AG09319 (cell line): ENCODE measurements at regions not wholly inside any gene's neighbourhood (a gene's known extent, or its start where the extent isn't known, plus 50 kb on each side); places are given as distances from the start of the nearest gene placed in this dataset.

Experiments
- DNase-seq: peaks from one replicate; pipeline ENCODE4 v3.0.0-alpha.2; 2010; ENCODE audit warnings: low read depth; ENCODE audit errors: extremely low read depth
- CTCF ChIP-seq: IDR thresholded peaks from 2 replicates; pipeline ENCODE4 v1.5.1; 2011; ENCODE audit warnings: low read depth, mild to moderate bottlenecking, inconsistent platforms, low read length, moderate library complexity

DNA sequence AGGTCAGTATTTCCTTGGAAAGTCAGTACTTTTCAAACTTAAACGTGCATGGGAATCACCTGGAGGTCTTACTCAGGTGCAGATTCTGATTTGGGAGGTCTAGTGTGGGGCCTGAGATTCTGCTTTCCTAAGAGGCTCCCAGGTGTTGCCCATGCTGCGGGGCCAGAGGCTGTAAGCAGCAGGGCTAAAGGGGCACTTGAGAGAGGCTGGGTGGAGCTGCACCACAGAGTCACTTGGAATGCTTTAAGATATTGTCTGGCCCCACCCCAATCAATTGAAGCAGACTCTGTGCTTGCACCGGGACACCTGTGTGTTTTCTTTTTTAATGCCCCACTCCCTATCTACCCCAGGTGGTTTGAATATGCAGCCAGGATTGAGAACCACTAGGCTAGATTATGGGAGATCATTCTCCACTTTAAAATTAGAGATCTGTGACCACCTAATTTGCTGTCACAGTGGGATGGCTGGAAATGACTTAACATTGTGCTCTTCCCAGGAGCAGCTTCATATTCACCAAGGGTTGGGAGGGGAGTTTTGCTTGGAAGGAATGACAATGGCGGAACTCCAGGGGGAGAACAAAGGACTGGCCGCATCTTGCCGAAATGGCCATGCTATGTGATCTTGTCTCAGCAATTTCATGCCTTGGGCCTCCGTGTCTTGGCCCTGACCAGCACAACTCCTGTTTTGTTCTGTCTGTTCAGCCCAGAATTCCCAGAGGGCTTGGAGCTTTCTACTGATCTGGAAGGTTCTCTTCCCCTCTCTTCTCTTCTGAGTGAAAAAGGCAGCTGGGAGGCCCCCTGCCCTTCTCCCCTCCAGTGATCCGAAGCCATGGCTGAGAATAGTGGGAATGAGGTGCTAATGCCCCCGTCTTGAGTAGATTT is 80.2 kb downstream of the FAM241B start:
- TF ChIP-seq CTCF: no peak
- DNase-seq: no peak

GRCh38 chr10:69712342-69712741 is 82.3 kb downstream of the FAM241B start:
- DNase-seq: no peak
- TF ChIP-seq CTCF: no peak

- no peak for TF ChIP-seq CTCF
- DNase-seq: no peak
Measured at GRCh38 chr10:69714572-69714971, 84.5 kb downstream of the FAM241B start.

GRCh38 chr10:69715156-69715898 is 85.3 kb downstream of the FAM241B start:
- no peak for DNase-seq
- TF ChIP-seq CTCF: no peak

- no peak for TF ChIP-seq CTCF
- DNase-seq: no peak
Measured at GRCh38 chr10:69715899-69716606, 85.7 kb upstream of the COL13A1 start.

DNA sequence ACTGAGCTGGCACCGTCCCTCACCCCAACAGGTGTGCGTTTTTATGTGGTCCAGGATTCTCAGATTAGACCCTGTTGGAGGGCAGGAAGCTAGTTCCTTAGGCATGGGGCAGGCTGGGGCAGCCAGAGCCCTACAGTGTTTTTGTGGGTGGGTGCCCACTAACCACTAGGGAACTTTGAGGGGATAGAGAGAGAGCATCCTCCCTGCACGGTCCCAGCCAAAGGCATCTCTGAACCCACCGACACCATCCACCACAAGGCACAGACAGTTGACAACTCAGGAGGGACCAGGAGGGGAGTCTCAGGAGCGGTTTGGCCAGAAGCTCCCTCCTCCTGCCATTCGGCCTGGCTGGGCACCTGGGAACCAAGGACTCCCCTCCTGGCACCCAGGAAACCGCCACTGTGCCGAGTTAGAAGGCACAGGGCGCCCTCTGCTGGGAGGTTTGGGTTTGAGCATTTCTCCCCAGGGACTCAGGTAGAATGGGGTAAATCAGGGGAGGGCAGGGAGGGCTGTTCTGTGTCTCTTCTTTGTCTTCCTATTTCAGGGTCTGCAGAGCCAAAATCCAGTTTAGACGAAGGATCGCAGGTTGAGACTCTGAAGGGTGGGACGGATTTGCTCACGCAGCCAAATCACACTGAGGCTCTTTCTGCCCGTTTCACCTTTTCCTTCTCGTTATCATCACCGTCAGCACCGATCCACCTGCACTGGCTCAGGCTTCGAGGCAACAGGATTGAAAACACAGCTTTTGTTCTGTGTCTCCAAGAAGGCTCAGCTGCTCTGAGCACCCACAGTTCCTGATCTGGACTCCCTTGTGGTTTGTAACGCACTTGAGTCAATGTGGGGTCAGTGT is 84.8 kb upstream of the COL13A1 start:
- TF ChIP-seq CTCF: peak; percentile 75
- no peak for DNase-seq
